ENCODE measurements at regions not wholly inside any gene's neighbourhood (a gene's known extent, or its start where the extent isn't known, plus 50 kb on each side); places are given as distances from the start of the nearest gene placed in this dataset.

DNA sequence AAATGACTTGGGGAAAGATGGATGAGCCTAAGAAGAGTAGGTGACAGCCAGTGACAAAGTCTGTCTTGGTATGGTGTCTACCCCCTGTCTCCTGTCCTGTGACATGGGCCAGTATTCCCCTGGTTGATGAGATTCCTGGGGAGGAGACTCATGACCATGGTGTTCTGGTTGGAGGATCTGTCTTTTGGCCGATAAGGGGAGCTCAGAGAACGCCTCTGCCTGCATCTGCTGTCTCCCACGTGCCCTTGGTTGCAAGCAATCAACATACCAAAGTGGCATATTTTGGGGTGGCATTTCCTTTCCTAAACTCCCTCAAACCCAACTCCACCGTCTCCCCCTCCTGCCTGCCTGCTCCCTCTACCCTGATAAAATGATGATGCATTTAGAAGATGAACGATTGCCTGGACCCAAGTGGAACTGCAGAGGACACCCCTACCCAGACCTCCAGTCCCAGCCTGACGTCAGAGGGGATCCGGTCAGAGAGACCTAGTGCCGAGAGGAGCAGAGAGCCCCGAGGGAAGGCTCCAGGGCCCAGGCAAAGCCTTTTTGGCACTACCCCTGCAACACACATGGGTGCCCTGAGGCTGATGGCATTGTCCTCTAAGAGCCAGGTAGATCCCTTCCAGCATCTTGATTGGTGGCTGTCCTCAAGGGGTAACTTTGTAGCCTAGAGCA, 88.0 kb upstream of the KCNK12 start:
- H3K9me3 ChIP-seq (ENCODE audit: low read depth): no peaks in the 10 kb centered on the region
- H3K27ac ChIP-seq: no peak overlapping the region
- no peaks in the 10 kb centered on the region for H3K79me2 ChIP-seq (ENCODE audit: low read depth)
- no peaks in the 10 kb centered on the region for H3K27me3 ChIP-seq
- DNase-seq (ENCODE audit: low spot score): no peak
- H3K9ac ChIP-seq: no peak overlapping the region
- no peaks in the 10 kb centered on the region for H4K20me1 ChIP-seq (ENCODE audit: low read depth)
- peaks cover 26% of the 10 kb centered on the region for H3K4me1 ChIP-seq
- H3F3A ChIP-seq (ENCODE audit: low read depth): no peaks in the 10 kb centered on the region
- TF ChIP-seq, protein P1, sequence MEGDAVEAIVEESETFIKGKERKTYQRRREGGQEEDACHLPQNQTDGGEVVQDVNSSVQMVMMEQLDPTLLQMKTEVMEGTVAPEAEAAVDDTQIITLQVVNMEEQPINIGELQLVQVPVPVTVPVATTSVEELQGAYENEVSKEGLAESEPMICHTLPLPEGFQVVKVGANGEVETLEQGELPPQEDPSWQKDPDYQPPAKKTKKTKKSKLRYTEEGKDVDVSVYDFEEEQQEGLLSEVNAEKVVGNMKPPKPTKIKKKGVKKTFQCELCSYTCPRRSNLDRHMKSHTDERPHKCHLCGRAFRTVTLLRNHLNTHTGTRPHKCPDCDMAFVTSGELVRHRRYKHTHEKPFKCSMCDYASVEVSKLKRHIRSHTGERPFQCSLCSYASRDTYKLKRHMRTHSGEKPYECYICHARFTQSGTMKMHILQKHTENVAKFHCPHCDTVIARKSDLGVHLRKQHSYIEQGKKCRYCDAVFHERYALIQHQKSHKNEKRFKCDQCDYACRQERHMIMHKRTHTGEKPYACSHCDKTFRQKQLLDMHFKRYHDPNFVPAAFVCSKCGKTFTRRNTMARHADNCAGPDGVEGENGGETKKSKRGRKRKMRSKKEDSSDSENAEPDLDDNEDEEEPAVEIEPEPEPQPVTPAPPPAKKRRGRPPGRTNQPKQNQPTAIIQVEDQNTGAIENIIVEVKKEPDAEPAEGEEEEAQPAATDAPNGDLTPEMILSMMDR (IDR thresholded peaks at IDR 0.05): no peak
- TF ChIP-seq EZH2 (IDR thresholded peaks at IDR 0.05): no peak
- TF ChIP-seq EZH2phosphoT487 (IDR thresholded peaks at IDR 0.05): no peak
- H2AFZ ChIP-seq (replicated peaks): no peak overlapping the region
- Mint-ChIP-seq H3K27me3 (ENCODE audit: insufficient read depth, low read depth) (peaks cover 3% of the 10 kb centered on the region), H3K4me3 (no peak overlapping the region), H3K36me3 (no peaks in the 10 kb centered on the region), H3K4me1 (peaks cover 24% of the 10 kb centered on the region), H3K9me3 (peaks cover 2% of the 10 kb centered on the region), H3K27ac (peak overlapping the region; percentile 22)
- no peak overlapping the region for H3K4me3 ChIP-seq
- no peak overlapping the region for H3K4me2 ChIP-seq
- no peaks in the 10 kb centered on the region for H3K36me3 ChIP-seq

DNA sequence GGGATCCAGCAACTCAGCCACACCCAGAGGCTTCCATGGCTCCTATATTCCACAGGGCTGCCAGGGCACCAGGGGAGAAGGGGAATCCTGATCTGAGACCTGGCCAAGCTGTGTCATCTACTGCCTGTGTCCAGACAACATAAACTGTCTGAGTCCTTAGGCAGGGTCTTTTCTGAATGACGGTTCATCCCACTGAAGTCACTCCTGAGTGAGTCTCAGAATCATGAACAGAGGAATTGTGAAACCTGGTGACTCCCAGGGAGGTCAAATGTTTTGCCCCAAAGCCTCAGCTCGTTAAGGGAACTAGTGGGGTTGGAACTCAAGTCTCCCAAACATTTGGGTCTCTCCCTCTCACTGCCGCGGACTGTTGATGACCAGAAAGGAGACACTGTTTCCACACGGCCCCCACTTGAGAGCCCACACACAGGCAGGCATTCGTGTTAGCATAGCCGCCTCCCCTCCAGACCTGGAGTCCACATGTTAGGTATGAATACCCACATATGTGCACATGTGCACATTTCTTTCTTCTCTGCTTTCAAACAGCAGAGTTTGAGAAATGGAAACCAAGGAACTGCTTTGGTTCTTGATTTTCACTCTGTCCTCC, 87.2 kb upstream of the KCNK12 start:
- peaks cover 26% of the 10 kb centered on the region for H3K4me1 Mint-ChIP-seq
- no peak overlapping the region for H3K4me3 Mint-ChIP-seq
- peaks cover 5% of the 10 kb centered on the region for H3K27me3 Mint-ChIP-seq (ENCODE audit: insufficient read depth, low read depth)
- H3K36me3 Mint-ChIP-seq: no peaks in the 10 kb centered on the region
- H3K4me2 ChIP-seq: no peak overlapping the region
- H3K79me2 ChIP-seq (ENCODE audit: low read depth): no peaks in the 10 kb centered on the region
- no peak overlapping the region for H3K4me3 ChIP-seq
- no peak overlapping the region for H3K27ac ChIP-seq
- H3K27me3 ChIP-seq: no peaks in the 10 kb centered on the region
- H3K27ac Mint-ChIP-seq: no peak overlapping the region
- H3K36me3 ChIP-seq: no peaks in the 10 kb centered on the region
- H3K9ac ChIP-seq: no peak overlapping the region
- no peaks in the 10 kb centered on the region for H3F3A ChIP-seq (ENCODE audit: low read depth)
- no peak overlapping the region for H2AFZ ChIP-seq (replicated peaks)
- H3K9me3 Mint-ChIP-seq: peaks cover 2% of the 10 kb centered on the region
- H3K4me1 ChIP-seq: peaks cover 25% of the 10 kb centered on the region
- no peak for DNase-seq (ENCODE audit: low spot score)
- H3K9me3 ChIP-seq (ENCODE audit: low read depth): no peaks in the 10 kb centered on the region
- no peaks in the 10 kb centered on the region for H4K20me1 ChIP-seq (ENCODE audit: low read depth)
- TF ChIP-seq, protein P1 (IDR thresholded peaks at IDR 0.05): no peak
- TF ChIP-seq EZH2 (IDR thresholded peaks at IDR 0.05): no peak
- no peak for TF ChIP-seq EZH2phosphoT487 (IDR thresholded peaks at IDR 0.05)

DNA sequence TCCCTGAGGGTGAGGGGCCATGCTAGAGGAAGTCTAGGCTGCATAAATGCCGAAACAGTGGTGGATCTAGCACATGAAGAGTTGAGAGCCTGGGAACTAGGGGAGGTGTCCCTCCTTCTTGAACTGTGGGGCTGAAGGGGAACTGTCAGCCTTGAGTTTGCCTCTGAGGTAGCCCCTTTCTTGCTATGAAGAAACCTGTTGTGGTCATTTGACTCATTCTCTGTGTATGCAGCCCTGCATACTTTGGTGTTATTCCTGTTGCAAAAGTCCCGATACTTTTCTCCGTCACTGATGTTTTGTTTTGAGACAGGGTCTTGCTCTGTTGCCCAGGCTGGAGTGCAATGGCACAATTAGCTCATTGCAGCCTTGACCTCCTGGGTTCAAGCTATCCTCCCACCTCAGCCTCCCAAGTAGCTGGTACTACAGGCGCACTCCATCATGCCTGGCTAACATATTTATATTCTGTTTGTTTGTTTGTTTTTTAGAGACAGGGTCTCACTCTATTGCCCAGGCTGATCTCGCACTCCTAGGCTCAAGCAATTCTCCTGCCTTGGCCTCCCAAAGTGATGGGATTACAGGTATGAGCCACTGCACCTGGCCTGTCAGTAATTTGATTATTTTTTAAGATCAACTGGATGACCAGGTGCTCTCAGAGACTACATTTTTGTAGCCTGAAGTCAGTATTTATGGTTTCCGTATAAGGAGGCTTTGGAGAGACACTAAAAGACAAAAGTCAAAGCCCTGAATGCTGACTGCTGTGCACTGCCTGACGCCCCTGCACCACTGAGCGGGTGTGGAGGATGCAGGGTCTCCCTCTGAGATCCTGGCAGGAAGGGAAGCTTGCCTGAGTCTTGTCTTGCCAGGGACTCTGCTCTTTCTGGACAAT, 86.2 kb upstream of the KCNK12 start:
- H3K9me3 Mint-ChIP-seq: peaks cover 2% of the 10 kb centered on the region
- H3K79me2 ChIP-seq (ENCODE audit: low read depth): no peaks in the 10 kb centered on the region

More for the DNA sequence above, 86.2 kb upstream of the KCNK12 start:
- Mint-ChIP-seq H3K36me3 (no peaks in the 10 kb centered on the region), H3K27ac (peak overlapping the region; percentile 18), H3K27me3 (ENCODE audit: insufficient read depth, low read depth) (peaks cover 7% of the 10 kb centered on the region), H3K4me1 (peaks cover 17% of the 10 kb centered on the region), H3K4me3 (no peak overlapping the region)
- Histone ChIP-seq H3K27me3 (no peaks in the 10 kb centered on the region), H3K4me2 (no peak overlapping the region), H3K27ac (no peak overlapping the region), H3K36me3 (no peaks in the 10 kb centered on the region), H3F3A (ENCODE audit: low read depth) (no peaks in the 10 kb centered on the region), H3K9ac (no peak overlapping the region), H3K9me3 (ENCODE audit: low read depth) (no peaks in the 10 kb centered on the region), H3K4me1 (peaks cover 16% of the 10 kb centered on the region), H2AFZ (replicated peaks) (no peak overlapping the region), H4K20me1 (ENCODE audit: low read depth) (no peaks in the 10 kb centered on the region), H3K4me3 (no peak overlapping the region)
- no peak for DNase-seq (ENCODE audit: low spot score)
- TF ChIP-seq EZH2phosphoT487 (IDR thresholded peaks at IDR 0.05) (no peak), EZH2 (IDR thresholded peaks at IDR 0.05) (no peak)
- TF ChIP-seq, protein P1 (IDR thresholded peaks at IDR 0.05): no peak

Data from neural progenitor cell (in vitro differentiated cells).